Loucy (cell line): ENCODE measurements at regions not wholly inside any gene's neighbourhood (a gene's known extent, or its start where the extent isn't known, plus 50 kb on each side); places are given as distances from the start of the nearest gene placed in this dataset.

ENCODE experiments used
- H2AFZ ChIP-seq: fragments of 200-600 bp; sonication (generic); 2 replicates; pipeline ENCODE4 v1.6.0; 2016; ENCODE audit warnings: antibody characterized with exemption, mild to moderate bottlenecking, low read length, moderate library complexity
- H3F3A ChIP-seq: fragments of 200-600 bp; 2 replicates; pipeline ENCODE4 v1.6.0; 2016; ENCODE audit warnings: antibody characterized with exemption, low read depth, mild to moderate bottlenecking
- H3K27me3 ChIP-seq: fragments of 200-600 bp; sonication (generic); 2 replicates; pipeline ENCODE4 v1.6.1; 2014; ENCODE audit warnings: low read length, mild to moderate bottlenecking; ENCODE audit not compliant: insufficient read depth, poor library complexity, severe bottlenecking
- H3K36me3 ChIP-seq: fragments of 200-600 bp; sonication (generic); 2 replicates; pipeline ENCODE4 v1.6.1; 2016; ENCODE audit warnings: low read length; ENCODE audit not compliant: insufficient read depth
- H3K4me1 ChIP-seq: fragments of 200-600 bp; sonication (generic); 2 replicates; pipeline ENCODE4 v1.5.1; 2014; ENCODE audit warnings: low read length, mild to moderate bottlenecking; ENCODE audit not compliant: insufficient read depth, poor library complexity, severe bottlenecking
- H3K4me2 ChIP-seq: fragments of 200-600 bp; sonication (generic); 2 replicates; pipeline ENCODE4 v1.6.0; 2014; ENCODE audit warnings: antibody characterized with exemption, low read length, low read depth, mild to moderate bottlenecking; ENCODE audit not compliant: poor library complexity, severe bottlenecking
- H3K4me3 ChIP-seq: fragments of 200-600 bp; sonication (generic); 2 replicates; pipeline ENCODE4 v1.5.1; 2014; ENCODE audit warnings: low read length, mild to moderate bottlenecking, mixed read lengths; ENCODE audit not compliant: poor library complexity, severe bottlenecking
- H3K79me2 ChIP-seq: fragments of 200-600 bp; sonication (generic); 2 replicates; pipeline ENCODE4 v1.6.1; 2014; ENCODE audit warnings: low read length; ENCODE audit not compliant: insufficient read depth
- H3K9ac ChIP-seq: fragments of 200-600 bp; sonication (generic); 2 replicates; pipeline ENCODE4 v1.6.0; 2014; ENCODE audit warnings: mild to moderate bottlenecking, low read depth, low read length, moderate library complexity; ENCODE audit not compliant: poor library complexity, severe bottlenecking
- H3K9me2 ChIP-seq: fragments of 200-600 bp; sonication (generic); replicated peaks from 2 replicates; pipeline ENCODE4 v1.6.1; 2016; ENCODE audit warnings: low read depth, low read length, mixed read lengths
- H3K9me3 ChIP-seq: fragments of 200-600 bp; sonication (generic); 2 replicates; pipeline ENCODE4 v1.6.1; 2014; ENCODE audit warnings: mild to moderate bottlenecking, antibody characterized with exemption, low read length, low read depth; ENCODE audit not compliant: insufficient read depth
- H4K20me1 ChIP-seq: fragments of 200-600 bp; sonication (generic); 2 replicates; pipeline ENCODE4 v1.6.0; 2014; ENCODE audit warnings: antibody characterized with exemption, low read length, mild to moderate bottlenecking; ENCODE audit not compliant: insufficient read depth, poor library complexity, severe bottlenecking
- EZH2phosphoT487 ChIP-seq: fragments of 200-600 bp; IDR thresholded peaks from 2 replicates; pipeline ENCODE4 v1.6.1; 2018; ENCODE audit warnings: antibody characterized with exemption, mild to moderate bottlenecking, moderate library complexity, borderline replicate concordance
- TF ChIP-seq, protein P1 (sequence below): fragments of 200-600 bp; sonication (generic); conservative IDR thresholded peaks from 2 replicates; pipeline ENCODE4 v1.5.1; 2014; ENCODE audit warnings: mild to moderate bottlenecking, antibody characterized with exemption, low read length

GRCh38 chr15:62428851-62429598 lies 263.9 kb upstream of the C2CD4B start:
- H3K4me2 ChIP-seq = no peak overlapping the region
- H3K4me1 ChIP-seq = no peaks in the 10 kb centered on the region
- no peaks in the 10 kb centered on the region for H3K79me2 ChIP-seq

DNA sequence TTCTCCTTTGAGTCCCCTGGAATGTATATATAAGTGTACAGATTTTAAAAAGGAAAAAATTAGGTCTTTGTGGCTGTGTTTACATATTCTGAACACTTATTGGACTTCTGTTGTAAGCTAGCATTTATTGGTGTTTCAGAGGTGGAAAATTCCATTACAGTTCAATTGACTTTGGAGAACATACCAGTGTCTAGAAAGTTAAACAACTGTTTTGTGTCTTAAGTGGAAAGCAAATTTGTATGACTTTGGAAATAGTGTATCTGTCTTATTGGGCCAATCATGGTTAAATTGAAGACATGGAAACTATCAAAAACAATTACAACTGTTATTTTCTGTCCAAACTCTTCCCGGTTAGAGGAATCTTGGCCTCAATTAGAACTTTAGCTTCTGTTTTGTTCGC lies 265.0 kb upstream of the C2CD4B start:
- Histone ChIP-seq H3K4me2 (no peak overlapping the region), H3K9me2 (no peaks in the 10 kb centered on the region), H4K20me1 (no peaks in the 10 kb centered on the region), H2AFZ (no peak overlapping the region), H3K4me1 (no peaks in the 10 kb centered on the region), H3K9ac (no peak overlapping the region), H3K79me2 (no peaks in the 10 kb centered on the region), H3K4me3 (no peak overlapping the region), H3K27me3 (no peaks in the 10 kb centered on the region), H3K36me3 (no peaks in the 10 kb centered on the region), H3F3A (no peaks in the 10 kb centered on the region), H3K9me3 (no peaks in the 10 kb centered on the region)
- TF ChIP-seq, protein P1, sequence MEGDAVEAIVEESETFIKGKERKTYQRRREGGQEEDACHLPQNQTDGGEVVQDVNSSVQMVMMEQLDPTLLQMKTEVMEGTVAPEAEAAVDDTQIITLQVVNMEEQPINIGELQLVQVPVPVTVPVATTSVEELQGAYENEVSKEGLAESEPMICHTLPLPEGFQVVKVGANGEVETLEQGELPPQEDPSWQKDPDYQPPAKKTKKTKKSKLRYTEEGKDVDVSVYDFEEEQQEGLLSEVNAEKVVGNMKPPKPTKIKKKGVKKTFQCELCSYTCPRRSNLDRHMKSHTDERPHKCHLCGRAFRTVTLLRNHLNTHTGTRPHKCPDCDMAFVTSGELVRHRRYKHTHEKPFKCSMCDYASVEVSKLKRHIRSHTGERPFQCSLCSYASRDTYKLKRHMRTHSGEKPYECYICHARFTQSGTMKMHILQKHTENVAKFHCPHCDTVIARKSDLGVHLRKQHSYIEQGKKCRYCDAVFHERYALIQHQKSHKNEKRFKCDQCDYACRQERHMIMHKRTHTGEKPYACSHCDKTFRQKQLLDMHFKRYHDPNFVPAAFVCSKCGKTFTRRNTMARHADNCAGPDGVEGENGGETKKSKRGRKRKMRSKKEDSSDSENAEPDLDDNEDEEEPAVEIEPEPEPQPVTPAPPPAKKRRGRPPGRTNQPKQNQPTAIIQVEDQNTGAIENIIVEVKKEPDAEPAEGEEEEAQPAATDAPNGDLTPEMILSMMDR = no peak
- no peak for TF ChIP-seq EZH2phosphoT487

More at GRCh38 chr15:62428851-62429598, 263.9 kb upstream of the C2CD4B start:
- no peaks in the 10 kb centered on the region for H4K20me1 ChIP-seq
- TF ChIP-seq, protein P1 = no peak
- TF ChIP-seq EZH2phosphoT487 = no peak
- H3F3A ChIP-seq = no peaks in the 10 kb centered on the region
- H3K27me3 ChIP-seq = no peaks in the 10 kb centered on the region
- no peaks in the 10 kb centered on the region for H3K36me3 ChIP-seq
- H2AFZ ChIP-seq = no peak overlapping the region
- no peak overlapping the region for H3K9ac ChIP-seq
- no peak overlapping the region for H3K4me3 ChIP-seq
- no peaks in the 10 kb centered on the region for H3K9me2 ChIP-seq
- no peaks in the 10 kb centered on the region for H3K9me3 ChIP-seq

DNA sequence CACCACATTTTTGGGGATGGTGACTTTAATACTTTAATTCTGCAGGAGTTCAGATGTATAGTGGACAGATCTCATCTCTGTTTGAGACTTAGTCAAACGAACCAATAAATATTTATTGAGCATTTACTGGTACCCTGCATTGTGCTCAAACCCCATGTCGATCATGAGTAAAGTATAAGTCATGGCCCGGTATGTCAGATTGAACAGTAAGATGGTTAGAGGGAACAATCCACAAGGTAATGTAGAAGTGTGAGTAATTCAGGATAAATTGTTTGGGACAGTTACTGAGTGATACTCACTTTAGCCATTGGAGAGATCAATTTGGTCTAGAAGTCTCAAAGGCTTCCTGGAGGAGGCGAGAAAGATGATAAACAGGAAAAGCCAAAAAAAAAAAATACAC lies 265.5 kb upstream of the C2CD4B start:
- no peak overlapping the region for H3K4me3 ChIP-seq
- H2AFZ ChIP-seq = no peak overlapping the region
- no peaks in the 10 kb centered on the region for H3K4me1 ChIP-seq
- H3K36me3 ChIP-seq = no peaks in the 10 kb centered on the region
- H3K9ac ChIP-seq = no peak overlapping the region
- no peaks in the 10 kb centered on the region for H3K27me3 ChIP-seq
- no peaks in the 10 kb centered on the region for H3K9me2 ChIP-seq
- no peaks in the 10 kb centered on the region for H3K9me3 ChIP-seq
- no peaks in the 10 kb centered on the region for H4K20me1 ChIP-seq
- no peaks in the 10 kb centered on the region for H3F3A ChIP-seq
- H3K4me2 ChIP-seq = no peak overlapping the region
- TF ChIP-seq, protein P1 = no peak
- H3K79me2 ChIP-seq = no peaks in the 10 kb centered on the region
